Stimulated activated CD4-positive, alpha-beta T cell treated with anti-CD3 and anti-CD28 coated beads, Interleukin-15, amount 100 ng/mL, for 48 hours (primary cell): ENCODE measurements at regions not wholly inside any gene's neighbourhood (a gene's known extent, or its start where the extent isn't known, plus 50 kb on each side); places are given as distances from the start of the nearest gene placed in this dataset.
A peak's percentile ranks its signal among the peaks of the same experiment; 100 is the strongest.
"Not testable (repeated sequence)": the region's sequence is repeated elsewhere in the genome, so short reads cannot be mapped to it uniquely, and the experiment has no call there.

Source experiments
- DNase-seq, 2 donors: peaks; one replicate each; pipeline ENCODE4 v3.0.0-alpha.2; 2020; ENCODE audit warnings: low read depth in 2 of 2

- DNase-seq = no peak
Observed at GRCh38 chr12:47410383-47410782, 295.4 kb downstream of the RPAP3 start.

GRCh38 chr12:47409310-47409987 lies 296.4 kb downstream of the RPAP3 start:
- DNase-seq = no peak

- DNase-seq = no peak
Observed at GRCh38 chr12:47408171-47408871, 297.5 kb downstream of the RPAP3 start.

- DNase-seq = no peak
Observed at GRCh38 chr12:47407463-47408129, 298.2 kb downstream of the RPAP3 start.

- DNase-seq = no peak
Observed at GRCh38 chr12:47403681-47404080, 302.1 kb downstream of the RPAP3 start.

GRCh38 chr12:47401196-47401595 lies 304.6 kb downstream of the RPAP3 start:
- not testable (repeated sequence) for DNase-seq

GRCh38 chr12:47400266-47400665 lies 305.6 kb downstream of the RPAP3 start:
- no peak for DNase-seq

GRCh38 chr12:47397664-47398281 lies 308.1 kb downstream of the RPAP3 start:
- no peak for DNase-seq

GRCh38 chr12:47396902-47397663 lies 308.7 kb downstream of the RPAP3 start:
- DNase-seq = no peak

GRCh38 chr12:47394070-47394469 lies 311.8 kb downstream of the RPAP3 start:
- DNase-seq = no peak

GRCh38 chr12:47393403-47393790 lies 312.4 kb downstream of the RPAP3 start:
- no peak for DNase-seq

- DNase-seq = peak; percentile 65 to 66
Observed at GRCh38 chr12:47391566-47391965, 311.8 kb upstream of the AMIGO2 start.

GRCh38 chr12:47388712-47389111 lies 309.0 kb upstream of the AMIGO2 start:
- DNase-seq = no peak

- DNase-seq = no peak
Observed at GRCh38 chr12:47387994-47388393, 308.2 kb upstream of the AMIGO2 start.

- DNase-seq = no peak
Observed at GRCh38 chr12:47385653-47386052, 305.9 kb upstream of the AMIGO2 start.

GRCh38 chr12:47383942-47384341 lies 304.2 kb upstream of the AMIGO2 start:
- no peak for DNase-seq

- no peak for DNase-seq
Observed at GRCh38 chr12:47382305-47382704, 302.5 kb upstream of the AMIGO2 start.

GRCh38 chr12:47378907-47379306 lies 299.1 kb upstream of the AMIGO2 start:
- DNase-seq = no peak

- DNase-seq = no peak
Observed at GRCh38 chr12:47378222-47378582, 298.4 kb upstream of the AMIGO2 start.

- no peak for DNase-seq
Observed at GRCh38 chr12:47377414-47378221, 297.9 kb upstream of the AMIGO2 start.

GRCh38 chr12:47376927-47377326 lies 297.2 kb upstream of the AMIGO2 start:
- no peak for DNase-seq
